Esophagus muscularis mucosa (tissue), 3 donors: ENCODE measurements at regions not wholly inside any gene's neighbourhood (a gene's known extent, or its start where the extent isn't known, plus 50 kb on each side); places are given as distances from the start of the nearest gene placed in this dataset.
"Not testable (repeated sequence)": the region's sequence is repeated elsewhere in the genome, so short reads cannot be mapped to it uniquely, and the experiment has no call there.

Experiments used
- CTCF ChIP-seq, 3 experiments: fragments of 200-600 bp in 2 of 3; fragments of 450-650 bp in 1 of 3; sonication (generic) in 2 of 3; IDR thresholded peaks; one replicate each; pipeline ENCODE4 v1.5.1; 2017 to 2019; ENCODE audit warnings: antibody characterized with exemption in 3 of 3, mild to moderate bottlenecking in 2 of 3, moderate library complexity in 1 of 3
- POLR2A ChIP-seq: fragments of 450-650 bp; IDR thresholded peaks from one replicate; pipeline ENCODE4 v1.6.1; 2017; ENCODE audit warnings: antibody characterized with exemption, moderate library complexity, mild to moderate bottlenecking, low read depth
- POLR2AphosphoS5 ChIP-seq, 2 donors: sonication (generic); formaldehyde crosslinking; IDR thresholded peaks; one replicate each; pipeline ENCODE4 v1.6.1; 2017; ENCODE audit warnings: antibody characterized with exemption in 2 of 2

DNA sequence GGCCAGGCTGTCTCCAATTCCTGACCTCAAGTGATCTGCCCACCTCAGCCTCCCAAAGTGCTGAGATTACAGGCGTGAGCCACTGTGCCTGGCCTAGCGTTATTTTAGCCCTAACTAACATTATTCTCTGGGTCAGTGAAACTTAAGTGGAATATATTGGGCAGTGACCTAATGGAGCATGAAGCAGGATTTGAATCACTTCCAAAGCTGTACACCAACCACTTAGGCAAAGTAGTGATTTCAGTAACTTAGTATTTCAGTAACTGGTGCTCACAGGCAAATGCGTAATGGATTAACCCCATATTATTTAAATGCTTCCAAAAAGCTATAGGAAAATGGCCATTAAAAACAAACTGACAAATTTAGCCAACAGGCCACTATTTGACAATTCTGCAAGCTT, 142.6 kb downstream of the FAM72B start:
- not testable (repeated sequence) for TF ChIP-seq CTCF (IDR thresholded peaks at IDR 0.05); POLR2A; POLR2AphosphoS5 (IDR thresholded peaks at IDR 0.05)
